ENCODE measurements at regions not wholly inside any gene's neighbourhood (a gene's known extent, or its start where the extent isn't known, plus 50 kb on each side); places are given as distances from the start of the nearest gene placed in this dataset.

- no peak overlapping the region for H3K4me3 ChIP-seq
- TF ChIP-seq CTCF (IDR thresholded peaks at IDR 0.05), result no peak
- H3K36me3 ChIP-seq, result no peaks in the 10 kb centered on the region
- H3K27ac ChIP-seq, result no peak overlapping the region
- H3K27me3 ChIP-seq, result no peaks in the 10 kb centered on the region
- H3K4me1 ChIP-seq, result no peaks in the 10 kb centered on the region
- DNase-seq (ENCODE audit: low spot score), result no peak
- H3K9me3 ChIP-seq, result no peaks in the 10 kb centered on the region
Measured at GRCh38 chr16:51409001-51409675, 258.1 kb upstream of the SALL1 start.

DNA sequence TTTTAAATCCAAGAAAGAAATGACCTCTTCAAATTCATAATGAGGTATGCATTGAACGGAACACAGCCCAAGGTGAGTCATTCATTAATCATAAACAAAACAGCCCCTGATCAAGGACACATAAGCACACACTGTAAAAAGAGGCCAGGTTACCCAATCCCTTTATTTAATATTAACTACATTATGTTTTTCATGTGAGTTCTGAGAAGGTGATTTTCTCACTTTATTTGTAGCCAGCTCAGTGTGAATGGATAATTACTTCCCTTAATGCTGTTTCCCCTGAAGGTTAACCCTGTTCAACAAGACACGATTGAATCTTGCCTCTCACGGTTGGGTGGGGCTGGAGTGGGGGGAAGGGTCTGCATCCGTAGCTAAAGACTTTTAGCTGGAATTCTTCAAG is 257.3 kb upstream of the SALL1 start:
- H3K9me3 ChIP-seq, result no peaks in the 10 kb centered on the region
- no peak overlapping the region for H3K4me3 ChIP-seq
- H3K36me3 ChIP-seq, result no peaks in the 10 kb centered on the region
- no peak overlapping the region for H3K27ac ChIP-seq
- no peak for DNase-seq (ENCODE audit: low spot score)
- no peak for TF ChIP-seq CTCF (IDR thresholded peaks at IDR 0.05)
- no peaks in the 10 kb centered on the region for H3K4me1 ChIP-seq
- no peaks in the 10 kb centered on the region for H3K27me3 ChIP-seq

GRCh38 chr16:51407921-51408320 is 256.9 kb upstream of the SALL1 start:
- Histone ChIP-seq H3K27me3 (no peaks in the 10 kb centered on the region), H3K4me3 (no peak overlapping the region), H3K4me1 (no peaks in the 10 kb centered on the region), H3K9me3 (no peaks in the 10 kb centered on the region), H3K27ac (no peak overlapping the region), H3K36me3 (no peaks in the 10 kb centered on the region)
- no peak for TF ChIP-seq CTCF (IDR thresholded peaks at IDR 0.05)
- no peak for DNase-seq (ENCODE audit: low spot score)

DNA sequence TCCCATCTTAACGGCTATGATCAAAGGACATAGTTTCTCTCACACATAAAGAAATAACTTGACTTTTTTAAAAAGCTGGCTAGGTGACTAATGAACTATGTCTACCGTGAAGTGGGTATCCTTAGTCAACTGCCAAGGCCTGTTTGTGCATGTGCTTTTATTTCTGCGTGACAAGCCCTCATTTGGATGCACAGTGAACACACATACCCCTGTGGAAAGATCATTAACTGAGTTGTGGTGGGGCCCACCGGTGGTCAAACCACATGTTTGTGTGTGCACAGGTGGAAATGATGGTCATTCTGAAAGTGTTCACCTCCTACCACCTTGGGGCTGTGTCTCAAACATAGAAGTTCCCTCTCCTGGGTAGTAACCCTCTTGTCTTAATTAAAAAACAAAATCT is 256.1 kb upstream of the SALL1 start:
- no peak for DNase-seq (ENCODE audit: low spot score)
- no peaks in the 10 kb centered on the region for H3K36me3 ChIP-seq
- no peak for TF ChIP-seq CTCF (IDR thresholded peaks at IDR 0.05)

DNA sequence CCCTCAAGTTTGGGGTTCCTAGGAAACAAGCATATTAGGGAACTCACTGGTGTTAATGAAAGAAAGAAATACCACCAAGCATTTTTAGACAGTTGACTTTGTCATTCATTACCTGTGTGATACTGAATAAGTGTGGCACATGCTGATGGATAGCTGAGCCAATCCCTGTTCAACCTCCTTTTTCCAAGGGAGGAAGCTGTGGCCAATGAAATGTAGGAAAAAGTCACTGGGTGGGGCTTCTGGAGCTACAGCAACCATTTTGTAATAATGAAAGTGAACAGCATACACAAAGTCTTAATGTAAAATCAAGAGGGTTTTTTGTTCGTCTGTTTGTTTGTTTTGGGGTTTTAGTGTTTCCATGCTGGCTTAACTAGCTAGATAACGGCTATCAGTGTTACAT is 254.3 kb upstream of the SALL1 start:
- TF ChIP-seq CTCF (IDR thresholded peaks at IDR 0.05), result no peak
- Histone ChIP-seq H3K36me3 (no peaks in the 10 kb centered on the region), H3K27ac (no peak overlapping the region), H3K9me3 (no peaks in the 10 kb centered on the region), H3K4me1 (no peaks in the 10 kb centered on the region), H3K4me3 (no peak overlapping the region), H3K27me3 (no peaks in the 10 kb centered on the region)
- DNase-seq (ENCODE audit: low spot score), result no peak

More for the DNA sequence above, 256.1 kb upstream of the SALL1 start:
- Histone ChIP-seq H3K4me3 (no peak overlapping the region), H3K27me3 (no peaks in the 10 kb centered on the region), H3K27ac (no peak overlapping the region), H3K9me3 (no peaks in the 10 kb centered on the region), H3K4me1 (no peaks in the 10 kb centered on the region)

DNA sequence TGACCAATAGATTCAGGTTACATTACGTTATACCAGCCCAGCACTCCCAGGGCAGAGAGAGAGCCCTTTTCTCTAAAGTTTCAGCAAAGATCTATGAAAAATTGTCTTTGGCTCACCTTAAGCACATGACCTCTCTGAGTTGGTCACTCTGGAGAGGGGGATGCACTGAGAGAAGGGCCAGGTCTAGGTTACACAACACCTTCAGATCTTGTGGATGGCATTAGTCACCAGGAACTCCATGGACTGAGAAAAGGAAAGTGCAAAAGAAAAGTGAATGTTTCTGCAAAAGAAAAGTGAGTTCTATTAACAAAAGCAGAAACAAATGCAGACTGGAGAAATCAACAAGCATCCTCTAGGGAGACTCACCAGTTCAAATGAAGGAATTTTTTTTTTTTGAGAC is 253.3 kb upstream of the SALL1 start:
- no peaks in the 10 kb centered on the region for H3K27me3 ChIP-seq
- no peaks in the 10 kb centered on the region for H3K36me3 ChIP-seq
- H3K4me1 ChIP-seq, result no peaks in the 10 kb centered on the region
- no peak for TF ChIP-seq CTCF (IDR thresholded peaks at IDR 0.05)
- H3K9me3 ChIP-seq, result no peaks in the 10 kb centered on the region
- DNase-seq (ENCODE audit: low spot score), result no peak
- H3K27ac ChIP-seq, result no peak overlapping the region
- H3K4me3 ChIP-seq, result no peak overlapping the region
